Omental fat pad (tissue), 3 donors: ENCODE measurements at regions not wholly inside any gene's neighbourhood (a gene's known extent, or its start where the extent isn't known, plus 50 kb on each side); places are given as distances from the start of the nearest gene placed in this dataset.

ENCODE experiments used
- ATAC-seq: fragments of 150-250 bp; one replicate; pipeline ENCODE4 v1.9.1; 2016; ENCODE audit warnings: mild to moderate bottlenecking, moderate library complexity; ENCODE audit not compliant: low FRiP score
- DNase-seq: peaks from one replicate; pipeline ENCODE4 v3.0.0-alpha.2; 2019; ENCODE audit warnings: low spot score
- TF ChIP-seq, protein P1 (sequence below), 3 donors: fragments of 450-650 bp; IDR thresholded peaks; one replicate each; pipeline ENCODE4 v1.5.1; 2016 to 2017; ENCODE audit warnings: antibody characterized with exemption in 3 of 3, mild to moderate bottlenecking in 3 of 3, moderate library complexity in 2 of 3

GRCh38 chrX:20527041-20527440 is 260.3 kb upstream of the RPS6KA3 start:
- no peak for ATAC-seq
- DNase-seq = no peak
- TF ChIP-seq, protein P1, sequence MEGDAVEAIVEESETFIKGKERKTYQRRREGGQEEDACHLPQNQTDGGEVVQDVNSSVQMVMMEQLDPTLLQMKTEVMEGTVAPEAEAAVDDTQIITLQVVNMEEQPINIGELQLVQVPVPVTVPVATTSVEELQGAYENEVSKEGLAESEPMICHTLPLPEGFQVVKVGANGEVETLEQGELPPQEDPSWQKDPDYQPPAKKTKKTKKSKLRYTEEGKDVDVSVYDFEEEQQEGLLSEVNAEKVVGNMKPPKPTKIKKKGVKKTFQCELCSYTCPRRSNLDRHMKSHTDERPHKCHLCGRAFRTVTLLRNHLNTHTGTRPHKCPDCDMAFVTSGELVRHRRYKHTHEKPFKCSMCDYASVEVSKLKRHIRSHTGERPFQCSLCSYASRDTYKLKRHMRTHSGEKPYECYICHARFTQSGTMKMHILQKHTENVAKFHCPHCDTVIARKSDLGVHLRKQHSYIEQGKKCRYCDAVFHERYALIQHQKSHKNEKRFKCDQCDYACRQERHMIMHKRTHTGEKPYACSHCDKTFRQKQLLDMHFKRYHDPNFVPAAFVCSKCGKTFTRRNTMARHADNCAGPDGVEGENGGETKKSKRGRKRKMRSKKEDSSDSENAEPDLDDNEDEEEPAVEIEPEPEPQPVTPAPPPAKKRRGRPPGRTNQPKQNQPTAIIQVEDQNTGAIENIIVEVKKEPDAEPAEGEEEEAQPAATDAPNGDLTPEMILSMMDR (IDR thresholded peaks at IDR 0.05) = no peak

GRCh38 chrX:20523626-20524312 is 257.1 kb upstream of the RPS6KA3 start:
- ATAC-seq (no peak), DNase-seq (no peak)
- TF ChIP-seq, protein P1 (IDR thresholded peaks at IDR 0.05) = no peak

DNA sequence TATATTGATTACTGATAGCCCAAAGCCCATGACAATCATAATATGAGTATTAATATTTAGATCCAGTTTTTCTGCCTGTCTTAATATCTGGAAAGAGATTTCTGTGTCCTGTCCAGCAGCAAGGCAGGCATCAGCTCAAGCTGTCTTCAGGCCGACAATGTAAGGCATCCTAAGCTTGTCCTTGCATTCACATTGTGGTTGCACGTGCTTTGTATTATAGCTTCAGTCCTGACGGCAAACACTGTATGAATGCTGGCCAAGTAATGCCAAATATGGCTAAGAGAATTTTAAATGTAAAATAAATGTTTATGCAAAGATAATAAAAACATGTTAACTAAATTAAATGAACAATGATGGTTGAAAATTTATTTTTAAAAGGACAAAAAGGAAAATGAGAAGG is 255.7 kb upstream of the RPS6KA3 start:
- DNase-seq (no peak), ATAC-seq (no peak)
- TF ChIP-seq, protein P1 (IDR thresholded peaks at IDR 0.05) = no peak

GRCh38 chrX:20521222-20521621 is 254.5 kb upstream of the RPS6KA3 start:
- no peak for DNase-seq
- TF ChIP-seq, protein P1 (IDR thresholded peaks at IDR 0.05) = no peak
- ATAC-seq = no peak

- ATAC-seq (no peak), DNase-seq (no peak)
- TF ChIP-seq, protein P1 (IDR thresholded peaks at IDR 0.05) = no peak
Measured at GRCh38 chrX:20519826-20520225, 253.1 kb upstream of the RPS6KA3 start.

DNA sequence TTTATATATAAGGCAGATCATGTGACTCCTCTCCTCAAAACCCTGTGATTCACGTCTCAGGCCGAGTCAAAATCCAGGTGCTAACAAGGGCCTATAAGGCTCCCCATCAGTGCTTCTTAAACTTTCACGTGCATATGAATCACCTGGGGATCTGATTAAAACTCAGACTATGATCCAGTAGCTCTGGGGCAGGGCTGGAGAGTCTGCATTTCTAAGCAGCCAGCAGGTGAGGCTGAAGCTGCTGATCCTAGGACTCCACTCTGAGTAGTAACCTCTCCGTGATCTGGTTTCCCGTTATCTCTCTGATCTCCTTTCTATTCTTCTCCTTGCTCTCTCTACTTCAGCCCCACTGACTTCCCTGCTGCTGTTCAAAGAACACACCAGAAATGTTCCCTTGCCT is 252.4 kb upstream of the RPS6KA3 start:
- no peak for DNase-seq
- no peak for ATAC-seq
- TF ChIP-seq, protein P1 (IDR thresholded peaks at IDR 0.05) = no peak

GRCh38 chrX:20517565-20517964 is 250.9 kb upstream of the RPS6KA3 start:
- DNase-seq (no peak), ATAC-seq (no peak)
- TF ChIP-seq, protein P1 (IDR thresholded peaks at IDR 0.05) = no peak
